22Rv1 (cell line): ENCODE measurements at regions not wholly inside any gene's neighbourhood (a gene's known extent, or its start where the extent isn't known, plus 50 kb on each side); places are given as distances from the start of the nearest gene placed in this dataset.

Experiments
- H3K27ac ChIP-seq: fragments of 450-650 bp; 2 replicates; pipeline ENCODE4 v1.5.1; 2017
- ZFX ChIP-seq: fragments of 450-650 bp; IDR thresholded peaks from 2 replicates; pipeline ENCODE4 v1.6.1; 2017; ENCODE audit warnings: antibody characterized with exemption, borderline replicate concordance
- TF ChIP-seq, protein P1 (sequence below): fragments of 450-650 bp; IDR thresholded peaks from 2 replicates; pipeline ENCODE4 v1.5.1; 2017; ENCODE audit warnings: mild to moderate bottlenecking

DNA sequence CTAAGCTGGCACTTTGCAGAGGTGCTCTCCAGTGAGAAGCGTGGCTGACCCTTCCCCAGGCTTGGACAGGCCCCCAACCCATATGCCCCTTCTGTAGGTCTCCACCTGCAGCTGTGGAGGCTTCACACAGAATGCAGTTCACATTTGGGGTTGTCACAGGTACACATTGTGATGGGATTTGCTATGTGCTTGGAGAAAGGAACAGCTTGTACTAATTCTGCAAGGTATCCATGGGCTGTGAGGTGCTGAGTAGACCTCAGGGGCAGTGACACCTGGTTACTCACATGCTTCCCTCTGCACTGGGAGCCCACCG lies 188.9 kb downstream of the CXCL12 start:
- H3K27ac ChIP-seq: no peak overlapping the region

DNA sequence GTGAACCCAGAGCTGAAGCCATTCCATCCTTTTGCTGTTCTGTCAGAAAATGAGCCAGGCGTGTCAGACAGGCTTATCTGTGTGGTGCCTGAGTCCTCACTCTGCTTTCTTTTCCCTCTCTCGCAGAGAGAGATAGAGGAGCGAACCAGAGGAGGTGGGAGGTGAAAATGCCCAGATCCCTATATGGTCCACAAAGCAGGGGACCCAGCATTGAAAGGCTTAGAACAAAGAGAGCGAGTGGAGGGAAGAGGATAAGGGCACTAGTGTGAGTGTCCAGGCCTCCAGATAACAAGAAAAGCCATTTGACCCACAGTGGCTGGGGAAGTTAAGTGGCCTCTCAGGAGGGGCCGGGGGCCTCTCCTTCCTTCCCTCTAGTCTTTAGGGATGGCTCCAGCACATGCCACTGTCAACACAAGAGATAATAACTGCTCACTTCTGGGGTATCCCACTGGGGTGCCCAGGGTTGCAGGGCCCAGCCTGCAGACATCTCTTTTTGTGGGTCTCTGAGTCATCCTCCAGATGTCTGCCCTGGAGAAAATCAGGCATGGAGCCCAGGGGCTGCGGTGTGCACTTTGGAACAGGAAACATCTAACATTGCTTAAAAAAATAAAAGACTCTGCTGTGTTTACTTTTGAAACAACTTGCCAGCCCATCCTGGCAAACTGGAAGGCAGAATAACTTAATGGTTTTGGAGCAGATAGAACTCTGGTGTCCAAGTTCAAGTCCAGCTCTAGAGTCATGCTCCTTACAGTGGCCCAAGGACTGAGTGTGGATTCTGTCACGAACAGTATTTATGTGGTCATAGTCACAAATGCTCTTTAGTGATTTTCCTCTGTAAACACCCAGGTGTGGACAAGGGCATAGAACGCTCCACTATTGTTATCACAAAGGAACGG lies 189.5 kb downstream of the CXCL12 start:
- no peak overlapping the region for H3K27ac ChIP-seq

More for the DNA sequence above, 188.9 kb downstream of the CXCL12 start:
- TF ChIP-seq, protein P1, sequence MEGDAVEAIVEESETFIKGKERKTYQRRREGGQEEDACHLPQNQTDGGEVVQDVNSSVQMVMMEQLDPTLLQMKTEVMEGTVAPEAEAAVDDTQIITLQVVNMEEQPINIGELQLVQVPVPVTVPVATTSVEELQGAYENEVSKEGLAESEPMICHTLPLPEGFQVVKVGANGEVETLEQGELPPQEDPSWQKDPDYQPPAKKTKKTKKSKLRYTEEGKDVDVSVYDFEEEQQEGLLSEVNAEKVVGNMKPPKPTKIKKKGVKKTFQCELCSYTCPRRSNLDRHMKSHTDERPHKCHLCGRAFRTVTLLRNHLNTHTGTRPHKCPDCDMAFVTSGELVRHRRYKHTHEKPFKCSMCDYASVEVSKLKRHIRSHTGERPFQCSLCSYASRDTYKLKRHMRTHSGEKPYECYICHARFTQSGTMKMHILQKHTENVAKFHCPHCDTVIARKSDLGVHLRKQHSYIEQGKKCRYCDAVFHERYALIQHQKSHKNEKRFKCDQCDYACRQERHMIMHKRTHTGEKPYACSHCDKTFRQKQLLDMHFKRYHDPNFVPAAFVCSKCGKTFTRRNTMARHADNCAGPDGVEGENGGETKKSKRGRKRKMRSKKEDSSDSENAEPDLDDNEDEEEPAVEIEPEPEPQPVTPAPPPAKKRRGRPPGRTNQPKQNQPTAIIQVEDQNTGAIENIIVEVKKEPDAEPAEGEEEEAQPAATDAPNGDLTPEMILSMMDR: no peak
- TF ChIP-seq ZFX: no peak

DNA sequence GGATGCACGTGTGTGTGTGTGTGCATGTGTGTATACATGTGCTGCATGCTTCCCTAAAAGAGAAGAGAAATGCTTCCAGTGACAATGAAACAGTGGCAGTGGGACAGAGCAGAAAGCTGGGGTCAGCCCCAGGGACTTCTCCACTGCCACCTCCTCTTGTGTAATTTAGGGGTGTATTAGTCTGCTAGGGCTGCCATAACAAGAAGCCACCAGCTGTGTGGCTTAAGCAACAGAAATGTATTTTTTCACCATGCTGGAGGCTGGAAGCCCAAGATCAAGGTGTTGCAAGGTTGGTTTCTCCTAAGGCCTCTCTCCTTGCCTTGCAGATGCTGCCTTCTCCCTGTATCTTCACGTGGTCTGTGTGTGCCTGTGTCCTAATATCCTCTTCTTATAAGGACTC lies 190.5 kb downstream of the CXCL12 start:
- no peak for TF ChIP-seq ZFX
- TF ChIP-seq, protein P1: no peak
- H3K27ac ChIP-seq: no peak overlapping the region

More for the DNA sequence above, 189.5 kb downstream of the CXCL12 start:
- TF ChIP-seq, protein P1: no peak
- TF ChIP-seq ZFX: no peak

DNA sequence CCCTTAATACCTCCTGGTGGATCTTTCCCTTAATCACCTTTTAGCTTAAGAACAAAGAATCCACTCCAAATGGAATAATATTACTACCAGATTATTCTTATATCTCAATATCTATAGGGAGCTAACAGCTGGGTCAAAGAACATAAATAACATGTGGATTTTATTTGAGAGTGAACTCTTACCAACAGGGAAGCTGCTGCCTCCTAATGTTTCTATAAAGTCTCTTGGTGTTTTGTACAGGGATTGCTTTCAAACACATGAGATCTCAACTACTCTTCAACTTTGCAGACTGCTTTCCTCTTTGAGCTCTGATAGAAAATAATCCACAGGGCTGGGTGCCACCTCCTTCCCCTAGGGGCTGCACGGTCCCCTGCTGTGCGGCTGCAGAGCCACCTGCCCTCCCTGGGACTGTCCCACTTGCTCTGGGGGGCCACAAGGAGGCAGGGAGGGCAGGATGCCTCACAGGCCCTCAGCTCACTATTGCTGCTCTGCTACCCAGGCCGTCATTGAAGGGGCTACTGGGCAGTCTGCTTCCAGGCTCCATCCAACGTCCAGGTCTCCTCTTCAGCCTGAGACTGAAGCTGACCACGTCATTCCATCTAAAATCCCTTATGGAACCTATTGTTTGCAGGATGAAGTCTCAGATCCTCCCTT lies 191.2 kb downstream of the CXCL12 start:
- TF ChIP-seq, protein P1: no peak
- no peak for TF ChIP-seq ZFX
- no peak overlapping the region for H3K27ac ChIP-seq

DNA sequence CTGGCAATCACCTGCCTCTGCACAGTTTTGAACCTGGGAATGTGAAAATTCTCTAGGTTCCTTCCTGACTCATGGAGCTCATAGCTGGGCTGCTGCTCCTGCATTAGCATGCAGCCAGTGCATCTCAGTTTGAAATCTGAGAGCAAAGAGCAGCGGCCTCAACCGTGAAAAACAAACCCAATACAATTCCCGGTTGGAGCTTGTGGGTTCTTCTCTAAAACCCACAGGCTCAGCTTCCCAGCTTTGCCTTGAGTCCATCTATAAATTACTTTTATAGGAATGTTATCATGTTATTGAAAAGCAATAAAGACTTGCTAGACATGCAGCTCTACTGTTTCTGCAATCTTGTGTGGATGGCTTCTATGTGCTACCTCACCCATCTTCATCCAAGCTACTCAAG lies 191.7 kb downstream of the CXCL12 start:
- TF ChIP-seq, protein P1: no peak
- TF ChIP-seq ZFX: no peak
- H3K27ac ChIP-seq: no peak overlapping the region

DNA sequence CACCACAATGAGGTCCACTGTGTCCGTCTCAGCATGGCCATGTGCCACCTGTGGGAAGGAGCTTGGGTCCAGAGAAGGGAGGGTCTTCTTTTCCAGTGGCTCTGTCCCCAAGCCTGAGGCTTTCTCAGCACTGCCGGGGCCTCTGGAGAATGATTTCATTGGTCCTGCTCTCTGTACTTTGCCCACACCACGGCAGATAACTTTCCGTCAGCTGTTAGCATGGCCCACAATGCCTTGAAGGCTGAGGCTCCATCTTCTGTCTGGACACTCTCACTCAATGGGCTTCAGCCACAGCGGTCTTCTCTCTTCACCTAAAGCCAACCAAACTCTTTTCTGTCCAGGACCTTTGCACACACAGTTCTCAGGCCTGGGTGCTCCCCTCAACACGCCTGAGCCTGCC lies 192.5 kb downstream of the CXCL12 start:
- H3K27ac ChIP-seq: no peak overlapping the region
- TF ChIP-seq ZFX: no peak
- TF ChIP-seq, protein P1: no peak

DNA sequence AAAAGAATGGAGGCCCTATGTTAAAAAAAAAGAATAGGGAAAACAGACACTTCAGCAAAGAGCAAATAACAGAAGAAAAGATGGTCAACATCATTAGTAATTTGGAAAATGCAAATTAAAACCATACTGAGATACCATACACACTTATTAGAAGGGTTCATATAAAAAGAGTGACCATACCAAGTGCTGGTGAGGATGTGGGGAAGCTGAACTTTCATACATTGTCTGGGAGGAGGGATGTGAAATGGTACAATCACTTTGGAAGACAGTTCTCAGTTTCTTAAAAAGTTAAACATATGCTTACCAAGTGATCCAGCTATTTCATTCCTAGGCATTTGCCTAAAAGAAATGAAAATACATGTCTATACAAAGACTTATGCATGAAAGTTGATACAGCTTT lies 194.4 kb downstream of the CXCL12 start:
- no peak overlapping the region for H3K27ac ChIP-seq
- no peak for TF ChIP-seq ZFX
- TF ChIP-seq, protein P1: no peak
